GM18868 (cell line): ENCODE measurements at regions not wholly inside any gene's neighbourhood (a gene's known extent, or its start where the extent isn't known, plus 50 kb on each side); places are given as distances from the start of the nearest gene placed in this dataset.

Experiments
- ATAC-seq: cut with Tn5 transposase; IDR thresholded peaks from one replicate; pipeline ENCODE4 v1.9.1; 2021; ENCODE audit warnings: mild to moderate bottlenecking, moderate library complexity; ENCODE audit not compliant: unreplicated experiment

- ATAC-seq: no peak
Measured at GRCh38 chr1:29636936-29637335, 400.6 kb downstream of the PTPRU start.

DNA sequence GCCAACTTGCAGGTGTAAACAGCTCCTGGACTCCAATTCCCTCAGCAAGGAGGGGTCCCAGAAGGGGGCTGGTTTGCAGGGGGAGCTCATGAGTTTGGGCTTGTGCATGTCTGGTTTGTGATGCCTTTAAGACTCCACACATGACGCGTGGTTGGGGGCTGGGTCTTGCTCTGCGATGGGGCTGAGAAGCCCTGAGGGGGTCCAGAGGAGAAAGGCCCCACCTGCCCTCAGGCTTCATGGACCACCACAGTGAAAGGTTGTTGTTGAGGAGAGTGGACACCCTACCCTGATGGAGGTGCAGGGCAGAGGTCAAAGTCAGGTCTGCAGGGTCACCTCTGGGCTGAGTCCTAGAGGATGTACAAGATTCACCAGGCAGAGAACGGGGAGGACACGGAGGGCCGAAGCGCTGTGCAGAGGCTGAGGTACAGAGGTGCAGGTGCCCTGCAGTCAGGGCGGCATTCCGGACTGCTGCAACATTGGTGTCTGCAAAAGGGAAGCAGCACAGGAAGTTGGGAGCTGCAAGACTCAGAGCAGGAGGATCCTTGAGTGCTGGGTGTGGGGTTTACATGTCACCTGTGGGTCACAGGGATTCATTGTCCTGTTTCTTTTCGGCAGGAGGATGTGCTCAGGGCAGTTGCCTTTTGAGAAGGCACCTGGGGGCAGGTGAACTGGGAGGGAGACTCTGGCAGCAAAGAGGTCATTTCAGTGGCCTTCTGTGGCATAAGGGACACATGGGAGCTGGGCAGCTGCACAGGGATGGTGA is 399.4 kb downstream of the PTPRU start:
- ATAC-seq: no peak

DNA sequence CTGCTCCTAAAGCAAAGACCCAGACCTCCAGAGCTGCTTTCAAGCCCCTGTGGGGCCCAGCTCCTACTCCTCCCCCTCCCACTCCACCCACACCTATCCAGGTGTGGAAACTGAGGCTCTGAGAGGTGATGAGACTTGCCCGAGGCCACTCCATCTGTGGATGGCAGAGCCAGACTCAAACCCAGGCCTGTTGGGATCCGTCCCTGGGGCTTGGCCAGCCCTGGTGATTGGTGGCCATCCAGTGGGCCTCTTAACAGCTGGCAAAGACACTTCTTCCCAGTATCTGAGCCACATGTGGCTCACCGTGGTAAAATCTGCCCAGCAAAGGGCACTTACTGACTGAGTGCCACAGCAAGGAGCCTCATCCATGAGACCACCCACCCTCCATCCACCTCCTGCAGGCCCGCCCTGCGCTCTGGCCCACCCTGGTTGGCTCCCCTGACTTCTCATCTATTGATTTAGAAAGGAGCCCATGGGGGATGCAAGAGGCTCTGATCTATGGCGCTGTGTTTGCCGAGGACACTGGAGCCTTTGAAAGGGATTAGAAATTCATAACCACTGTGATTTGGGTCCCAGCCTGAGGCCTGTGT is 398.5 kb downstream of the PTPRU start:
- no peak for ATAC-seq

GRCh38 chr1:29634324-29634723 is 398.0 kb downstream of the PTPRU start:
- no peak for ATAC-seq

DNA sequence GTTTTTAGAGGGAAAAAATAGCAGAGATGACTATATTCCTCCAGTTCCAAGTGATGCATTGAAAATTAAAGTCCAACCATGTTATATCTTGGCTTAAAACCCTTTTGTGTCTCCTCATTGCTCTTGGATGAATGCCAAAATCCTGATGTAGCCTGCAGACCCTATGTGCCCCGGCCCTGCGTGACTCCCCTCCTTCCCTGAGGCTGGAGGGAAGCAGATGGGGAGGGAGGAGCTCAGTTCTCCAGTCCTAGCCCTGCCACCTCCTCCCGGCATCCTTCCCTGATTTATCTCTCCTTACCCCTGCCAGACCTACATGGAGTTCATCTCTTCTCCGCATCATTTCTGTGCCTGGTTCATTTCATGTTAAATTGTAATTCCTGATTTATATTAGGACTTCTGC is 397.4 kb downstream of the PTPRU start:
- ATAC-seq: no peak

GRCh38 chr1:29632806-29633615 is 396.7 kb downstream of the PTPRU start:
- ATAC-seq: no peak

- ATAC-seq: no peak
Measured at GRCh38 chr1:29631836-29632805, 395.8 kb downstream of the PTPRU start.

GRCh38 chr1:29631361-29631760 is 395.0 kb downstream of the PTPRU start:
- no peak for ATAC-seq

- no peak for ATAC-seq
Measured at GRCh38 chr1:29630756-29631155, 394.4 kb downstream of the PTPRU start.

DNA sequence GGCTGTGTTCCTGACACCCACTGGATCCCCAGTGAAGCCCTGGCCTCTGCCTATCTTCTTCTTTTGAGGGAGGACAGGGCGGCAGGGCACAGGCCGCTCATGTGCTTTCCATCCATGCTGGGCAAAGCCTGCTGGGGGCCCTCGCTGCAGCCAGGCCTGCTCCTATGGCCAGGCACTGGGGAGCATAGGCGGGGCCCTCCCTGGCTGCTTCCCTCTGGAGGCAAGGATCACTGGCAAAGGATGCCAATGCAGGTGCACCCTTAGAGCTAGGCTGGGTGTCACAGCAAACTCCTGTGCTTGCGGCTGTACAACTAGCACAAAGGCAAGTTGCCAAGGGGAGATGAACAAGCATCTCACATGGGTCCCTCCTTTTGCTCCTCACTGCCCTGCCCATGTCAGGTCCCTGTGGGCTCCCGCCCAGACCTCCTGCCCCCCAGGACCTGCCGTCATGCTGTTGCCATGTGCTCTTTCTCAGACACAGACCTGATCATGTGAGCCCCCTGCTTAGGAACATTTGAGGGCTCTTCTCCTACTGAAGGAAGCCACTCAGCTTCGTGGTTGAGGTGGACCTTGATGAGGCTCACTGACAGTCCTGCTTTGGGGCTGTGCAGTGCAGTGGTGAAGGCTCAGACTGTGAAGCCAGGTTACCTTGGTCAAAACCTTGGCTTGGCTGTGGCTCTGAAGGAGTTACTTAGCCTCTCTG is 393.6 kb downstream of the PTPRU start:
- ATAC-seq: no peak

- no peak for ATAC-seq
Measured at GRCh38 chr1:29629401-29629800, 393.1 kb downstream of the PTPRU start.

GRCh38 chr1:29628190-29628589 is 391.9 kb downstream of the PTPRU start:
- no peak for ATAC-seq

DNA sequence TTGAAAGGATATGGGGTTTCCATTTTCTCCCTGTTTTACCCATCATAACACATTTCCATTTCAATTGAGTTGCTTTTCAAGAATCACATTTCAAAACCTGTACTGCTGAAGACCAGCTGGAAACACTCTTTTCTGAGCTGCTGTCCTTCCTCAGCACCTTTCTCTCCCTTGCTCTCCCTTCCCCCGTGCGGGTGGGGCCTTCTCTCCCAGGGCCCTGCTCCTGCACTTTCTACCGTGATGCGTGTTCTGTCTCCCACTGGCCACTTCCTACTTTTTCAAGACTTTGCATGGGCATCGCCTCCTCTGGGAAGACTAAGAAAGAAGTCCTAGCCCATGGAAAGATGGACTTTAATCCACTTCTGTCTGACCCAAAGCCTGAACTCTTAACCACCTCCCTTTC is 390.4 kb downstream of the PTPRU start:
- ATAC-seq: no peak

DNA sequence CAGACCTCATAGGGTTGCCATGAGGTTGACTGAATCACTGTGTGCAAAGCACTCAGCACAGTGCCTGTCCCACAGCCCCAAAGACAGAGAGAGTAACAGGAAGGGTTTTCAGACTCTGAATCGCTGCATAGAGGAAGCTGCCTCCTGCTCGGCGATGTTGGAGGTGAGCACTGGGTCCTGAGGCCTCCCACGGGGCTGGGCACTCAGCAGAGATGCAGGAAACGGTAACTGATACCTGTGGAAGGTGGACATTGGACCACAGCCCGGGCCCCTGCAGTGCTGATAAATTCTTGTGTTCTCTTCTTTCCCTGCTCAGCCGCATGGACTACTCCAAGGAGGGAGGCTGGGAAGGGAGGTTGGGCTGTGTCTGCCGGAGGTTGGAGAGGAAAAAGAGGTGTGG is 389.7 kb downstream of the PTPRU start:
- ATAC-seq: no peak

GRCh38 chr1:29625084-29625420 is 388.7 kb downstream of the PTPRU start:
- no peak for ATAC-seq

- no peak for ATAC-seq
Measured at GRCh38 chr1:29624320-29625083, 388.2 kb downstream of the PTPRU start.

DNA sequence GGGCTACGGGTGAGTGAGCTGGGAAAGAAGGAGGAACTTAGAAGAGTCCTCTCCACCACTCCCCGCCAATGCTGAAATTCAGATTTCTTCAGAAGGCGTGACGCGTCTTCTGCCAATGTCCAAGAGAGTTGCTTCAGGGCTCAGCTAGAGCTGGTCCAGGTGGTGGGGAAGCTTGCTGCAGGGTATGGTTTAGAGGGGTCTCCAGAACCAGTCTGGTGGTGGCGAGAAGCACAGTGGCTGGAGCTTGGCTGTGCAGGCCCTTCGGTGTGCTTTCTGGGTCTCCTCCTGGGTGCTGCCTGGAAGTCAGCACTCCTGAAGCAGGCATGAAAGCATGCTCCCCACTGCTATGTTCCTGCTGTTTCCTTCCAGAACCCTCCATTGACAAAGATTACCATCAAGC is 387.2 kb downstream of the PTPRU start:
- no peak for ATAC-seq

DNA sequence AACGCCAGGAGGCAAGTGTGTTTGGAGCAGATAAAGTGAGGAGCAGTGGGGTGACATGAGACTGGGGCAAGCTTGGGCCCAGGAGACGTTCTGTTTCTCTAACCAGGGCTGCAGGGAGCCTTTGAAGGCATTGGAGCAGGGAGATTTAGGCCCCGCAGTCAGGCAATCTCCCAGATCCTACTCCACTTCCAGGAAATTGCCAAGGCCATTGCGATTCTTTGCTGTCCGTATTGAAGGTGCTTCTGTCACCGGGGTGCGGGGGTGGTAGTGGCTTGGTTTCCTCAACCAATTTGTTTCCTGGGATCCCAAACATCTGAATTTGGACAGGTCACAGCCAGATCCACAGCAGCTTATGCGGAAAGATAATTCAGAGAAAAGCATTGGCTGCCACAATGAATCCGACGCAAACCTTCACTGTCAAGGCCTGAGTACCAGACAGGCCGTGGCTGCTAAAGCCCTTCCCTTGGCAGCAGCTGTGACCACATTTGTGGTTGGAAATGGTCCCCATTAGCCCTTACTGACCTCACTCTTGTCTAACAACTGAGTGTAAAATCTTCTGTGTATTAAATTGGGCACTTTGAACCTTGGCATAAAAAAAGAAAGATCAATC is 385.6 kb downstream of the PTPRU start:
- ATAC-seq: no peak

DNA sequence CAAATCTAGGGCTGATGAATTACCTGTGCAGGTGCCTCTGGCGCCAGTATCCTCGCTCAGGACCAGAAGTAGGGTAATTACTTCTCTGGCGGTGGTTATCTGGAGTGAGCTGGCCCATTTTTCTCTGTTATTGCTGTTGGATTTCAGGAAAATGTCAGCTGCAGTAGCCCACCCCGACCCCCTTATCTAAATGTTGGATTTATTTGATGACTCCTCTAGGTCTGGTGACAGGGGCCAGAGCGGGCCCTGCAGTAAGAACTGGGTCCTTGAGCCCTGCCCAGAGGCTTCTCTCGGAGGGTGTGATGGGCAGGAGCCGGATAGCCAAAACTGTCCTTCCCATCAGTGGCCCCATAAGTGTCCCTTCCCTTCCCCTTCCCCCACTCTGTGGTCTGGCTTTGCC is 384.3 kb downstream of the PTPRU start:
- ATAC-seq: no peak
